Spinal cord (tissue), 9 donors: ENCODE measurements at regions not wholly inside any gene's neighbourhood (a gene's known extent, or its start where the extent isn't known, plus 50 kb on each side); places are given as distances from the start of the nearest gene placed in this dataset.

Experiments used
- DNase-seq, 6 donors: peaks; one replicate each; pipeline versions ENCODE4 v3.0.0 to v3.0.0-alpha.2; 2013 to 2015; ENCODE audit warnings: low spot score in 6 of 6, low read depth in 4 of 6
- H3K27ac ChIP-seq: one replicate; pipeline ENCODE4 v1.5.1; 2013; ENCODE audit warnings: low read depth, low read length, control low read depth
- H3K27me3 ChIP-seq: one replicate; pipeline ENCODE4 v1.6.1; 2013; ENCODE audit warnings: low read length; ENCODE audit not compliant: control insufficient read depth, insufficient read depth
- H3K36me3 ChIP-seq: one replicate; pipeline ENCODE4 v1.6.1; 2013; ENCODE audit warnings: low read length; ENCODE audit not compliant: control insufficient read depth, insufficient read depth
- H3K4me1 ChIP-seq: one replicate; pipeline ENCODE4 v1.6.1; 2013; ENCODE audit warnings: low read length; ENCODE audit not compliant: control insufficient read depth, insufficient read depth
- H3K4me3 ChIP-seq: one replicate; pipeline ENCODE4 v1.5.1; 2013; ENCODE audit warnings: low read depth, low read length, control low read depth
- H3K9me3 ChIP-seq: one replicate; pipeline ENCODE4 v1.6.1; 2013; ENCODE audit warnings: low read length; ENCODE audit not compliant: control insufficient read depth, insufficient read depth
- whole genome bisulfite sequencing: methylation state at CpG from one replicate; pipeline ENCODE4 v1.1.5; 2013; ENCODE audit warnings: missing lambda C conversion rate; ENCODE audit not compliant: insufficient coverage; 5-methylcytosine and 5-hydroxymethylcytosine counted together
- donor health status: healthy.

GRCh38 chr10:61120805-61121204 is 176.8 kb upstream of the RHOBTB1 start:
- no peak for DNase-seq
- WGBS: no CpG with 5 or more reads among the region's 2 CpGs
- H3K36me3 ChIP-seq: no peaks in the 10 kb centered on the region

GRCh38 chr10:61119573-61119972 is 175.6 kb upstream of the RHOBTB1 start:
- WGBS: no CpG with 5 or more reads among the region's 1 CpG

More at GRCh38 chr10:61120805-61121204, 176.8 kb upstream of the RHOBTB1 start:
- Histone ChIP-seq H3K27me3 (no peaks in the 10 kb centered on the region), H3K4me1 (no peaks in the 10 kb centered on the region), H3K4me3 (no peak overlapping the region), H3K27ac (no peak overlapping the region), H3K9me3 (no peaks in the 10 kb centered on the region)

GRCh38 chr10:61115897-61116296 is 171.9 kb upstream of the RHOBTB1 start:
- no peak overlapping the region for H3K27ac ChIP-seq
- peak in 1 of 6 donors; percentile 79 for DNase-seq
- H3K36me3 ChIP-seq: no peaks in the 10 kb centered on the region
- H3K9me3 ChIP-seq: no peaks in the 10 kb centered on the region
- no peaks in the 10 kb centered on the region for H3K27me3 ChIP-seq
- H3K4me3 ChIP-seq: no peak overlapping the region
- no peaks in the 10 kb centered on the region for H3K4me1 ChIP-seq

More at GRCh38 chr10:61119573-61119972, 175.6 kb upstream of the RHOBTB1 start:
- no peaks in the 10 kb centered on the region for H3K4me1 ChIP-seq
- no peak for DNase-seq
- H3K27ac ChIP-seq: no peak overlapping the region
- H3K4me3 ChIP-seq: no peak overlapping the region
- H3K27me3 ChIP-seq: no peaks in the 10 kb centered on the region
- no peaks in the 10 kb centered on the region for H3K9me3 ChIP-seq
- no peaks in the 10 kb centered on the region for H3K36me3 ChIP-seq

- Histone ChIP-seq H3K36me3 (no peaks in the 10 kb centered on the region), H3K4me3 (no peak overlapping the region), H3K4me1 (no peaks in the 10 kb centered on the region), H3K9me3 (no peaks in the 10 kb centered on the region), H3K27ac (no peak overlapping the region), H3K27me3 (no peaks in the 10 kb centered on the region)
- DNase-seq: no peak
Observed at GRCh38 chr10:61112771-61113170, 168.8 kb upstream of the RHOBTB1 start.

- no peak for DNase-seq
Observed at GRCh38 chr10:61110936-61111335, 167.0 kb upstream of the RHOBTB1 start.

GRCh38 chr10:61110188-61110844 is 166.3 kb upstream of the RHOBTB1 start:
- Histone ChIP-seq H3K4me1 (no peaks in the 10 kb centered on the region), H3K27me3 (no peaks in the 10 kb centered on the region), H3K9me3 (no peaks in the 10 kb centered on the region), H3K4me3 (no peak overlapping the region), H3K27ac (no peak overlapping the region), H3K36me3 (no peaks in the 10 kb centered on the region)
- no peak for DNase-seq
- no CpG with 5 or more reads among the region's 1 CpG for WGBS

More at GRCh38 chr10:61110936-61111335, 167.0 kb upstream of the RHOBTB1 start:
- H3K9me3 ChIP-seq: no peaks in the 10 kb centered on the region
- H3K27ac ChIP-seq: no peak overlapping the region
- no peaks in the 10 kb centered on the region for H3K36me3 ChIP-seq
- H3K4me1 ChIP-seq: no peaks in the 10 kb centered on the region
- H3K27me3 ChIP-seq: no peaks in the 10 kb centered on the region
- H3K4me3 ChIP-seq: no peak overlapping the region

GRCh38 chr10:61108915-61109314 is 164.9 kb upstream of the RHOBTB1 start:
- no peaks in the 10 kb centered on the region for H3K36me3 ChIP-seq
- WGBS: no CpG with 5 or more reads among the region's 3 CpGs
- H3K4me1 ChIP-seq: no peaks in the 10 kb centered on the region
- no peak overlapping the region for H3K27ac ChIP-seq
- no peak for DNase-seq
- no peaks in the 10 kb centered on the region for H3K9me3 ChIP-seq
- no peak overlapping the region for H3K4me3 ChIP-seq
- no peaks in the 10 kb centered on the region for H3K27me3 ChIP-seq

GRCh38 chr10:61100887-61101286 is 156.9 kb upstream of the RHOBTB1 start:
- no peak overlapping the region for H3K4me3 ChIP-seq
- H3K4me1 ChIP-seq: no peaks in the 10 kb centered on the region
- H3K36me3 ChIP-seq: no peaks in the 10 kb centered on the region
- no peak overlapping the region for H3K27ac ChIP-seq
- H3K27me3 ChIP-seq: no peaks in the 10 kb centered on the region
- 88% methylated on average over 1 of the region's 5 CpGs for WGBS
- peak in 2 of 6 donors; percentile 82 for DNase-seq
- no peaks in the 10 kb centered on the region for H3K9me3 ChIP-seq

GRCh38 chr10:61099756-61100155 is 155.8 kb upstream of the RHOBTB1 start:
- no peaks in the 10 kb centered on the region for H3K27me3 ChIP-seq
- H3K9me3 ChIP-seq: no peaks in the 10 kb centered on the region
- no peak overlapping the region for H3K4me3 ChIP-seq
- no peaks in the 10 kb centered on the region for H3K36me3 ChIP-seq
- DNase-seq: no peak
- H3K4me1 ChIP-seq: no peaks in the 10 kb centered on the region
- no peak overlapping the region for H3K27ac ChIP-seq
- no CpG with 5 or more reads among the region's 4 CpGs for WGBS

- Histone ChIP-seq H3K27me3 (no peaks in the 10 kb centered on the region), H3K36me3 (no peaks in the 10 kb centered on the region), H3K4me3 (no peak overlapping the region), H3K9me3 (no peaks in the 10 kb centered on the region), H3K27ac (no peak overlapping the region), H3K4me1 (no peaks in the 10 kb centered on the region)
- WGBS: no CpG with 5 or more reads among the region's 1 CpG
- peak in 2 of 6 donors; percentile 29 to 49 for DNase-seq
Observed at GRCh38 chr10:61098966-61099365, 155.0 kb upstream of the RHOBTB1 start.
